Stimulated activated CD4-positive, alpha-beta T cell treated with anti-CD3 and anti-CD28 coated beads, Interleukin-4, amount 100 ng/mL, for 1 hour (primary cell): ENCODE measurements at regions not wholly inside any gene's neighbourhood (a gene's known extent, or its start where the extent isn't known, plus 50 kb on each side); places are given as distances from the start of the nearest gene placed in this dataset.

Experiments used
- DNase-seq: peaks from one replicate; pipeline ENCODE4 v3.0.0-alpha.2; 2020

DNA sequence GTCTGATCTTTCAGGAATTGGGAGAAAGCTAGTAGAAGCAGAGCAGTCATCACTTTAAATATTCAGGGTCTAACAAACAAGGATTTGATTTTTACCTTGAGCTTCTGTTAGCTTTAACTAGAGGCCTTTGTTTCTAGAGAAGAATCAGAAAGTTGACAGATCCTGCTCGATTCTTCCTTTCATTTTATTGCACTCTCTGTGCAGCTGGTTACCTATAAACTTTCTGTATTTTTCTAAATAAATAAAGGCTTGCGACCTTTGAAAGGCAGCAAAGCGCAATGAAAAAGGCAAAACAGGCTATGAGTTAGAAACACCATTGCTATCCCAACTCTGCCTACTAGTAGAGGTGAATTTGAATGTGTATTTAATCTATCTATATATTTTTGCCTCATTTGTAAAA lies 101.4 kb upstream of the NPY2R start:
- no peak for DNase-seq

DNA sequence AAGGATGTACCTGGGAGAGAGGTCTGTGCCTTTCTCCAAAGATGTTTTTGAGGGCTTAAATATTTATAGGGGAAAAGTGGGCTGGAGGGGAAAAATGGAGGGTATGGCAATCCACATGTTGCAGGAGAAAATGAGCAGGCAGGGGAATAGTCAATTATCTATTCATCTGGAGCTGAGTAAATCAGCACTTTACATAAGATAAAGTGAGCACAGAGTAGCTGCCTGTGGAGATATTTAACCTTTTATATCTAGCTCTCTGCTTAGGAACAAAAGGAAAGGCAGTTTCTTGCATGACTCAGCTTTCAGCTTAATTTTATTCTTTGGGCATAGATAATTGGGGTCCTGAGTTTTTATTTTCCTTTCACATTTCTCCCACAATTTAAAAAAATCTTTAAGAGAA lies 93.6 kb upstream of the NPY2R start:
- no peak for DNase-seq

DNA sequence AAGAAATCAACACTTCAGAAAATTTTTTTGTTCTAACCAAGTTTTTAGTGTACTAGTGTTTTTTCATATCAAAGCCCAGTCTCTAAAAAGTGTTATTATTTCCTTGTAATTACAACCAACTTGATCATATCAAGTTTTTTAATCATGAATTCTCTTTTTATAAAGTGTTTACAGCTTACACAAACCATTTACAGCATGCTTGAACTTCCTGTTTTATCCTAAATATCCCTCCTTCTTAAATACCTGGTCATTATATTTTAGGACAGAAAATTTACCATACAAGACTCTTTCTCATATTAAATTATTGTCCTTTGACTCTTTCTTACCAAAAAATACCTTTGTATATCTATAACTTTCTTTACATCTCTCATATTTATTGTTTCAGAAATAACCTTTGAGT lies 89.4 kb upstream of the NPY2R start:
- DNase-seq: no peak

DNA sequence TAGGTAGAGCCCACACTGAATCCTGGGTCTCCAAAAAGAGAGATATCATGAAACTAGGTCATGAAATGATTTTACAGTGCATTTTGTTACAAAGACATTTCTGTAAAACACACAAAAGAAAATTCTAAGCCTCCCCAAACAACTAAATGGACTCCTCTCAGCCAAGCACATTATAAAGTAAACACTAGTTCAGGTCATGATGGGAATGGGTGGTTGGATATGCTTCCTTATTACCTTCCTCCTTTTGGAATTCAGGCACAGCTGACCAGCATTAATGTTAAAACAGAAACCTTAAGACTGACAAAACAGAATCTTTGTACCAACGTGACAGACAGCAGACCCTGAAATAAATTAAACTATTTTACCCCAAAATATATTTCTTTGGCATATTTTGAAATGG lies 87.9 kb upstream of the NPY2R start:
- DNase-seq: no peak

DNA sequence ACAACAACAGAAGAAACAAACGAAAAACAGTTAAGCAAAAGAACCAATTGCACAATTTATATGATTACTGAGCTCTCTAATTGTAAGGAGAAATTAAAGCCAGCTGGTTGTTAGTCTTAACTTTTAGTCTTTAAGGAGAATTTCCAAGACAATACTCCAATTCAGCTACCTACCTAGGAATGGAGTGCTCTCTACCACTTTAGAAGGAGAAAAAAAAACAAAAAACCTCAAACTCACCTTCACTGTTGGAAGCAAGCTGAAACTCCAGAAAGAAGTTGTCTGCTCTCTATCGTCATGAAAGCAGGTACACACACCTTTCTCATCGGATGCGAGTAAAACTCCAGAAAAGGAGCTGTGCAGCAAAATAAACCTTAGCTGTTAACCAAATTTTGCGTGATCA lies 86.1 kb upstream of the NPY2R start:
- no peak for DNase-seq

DNA sequence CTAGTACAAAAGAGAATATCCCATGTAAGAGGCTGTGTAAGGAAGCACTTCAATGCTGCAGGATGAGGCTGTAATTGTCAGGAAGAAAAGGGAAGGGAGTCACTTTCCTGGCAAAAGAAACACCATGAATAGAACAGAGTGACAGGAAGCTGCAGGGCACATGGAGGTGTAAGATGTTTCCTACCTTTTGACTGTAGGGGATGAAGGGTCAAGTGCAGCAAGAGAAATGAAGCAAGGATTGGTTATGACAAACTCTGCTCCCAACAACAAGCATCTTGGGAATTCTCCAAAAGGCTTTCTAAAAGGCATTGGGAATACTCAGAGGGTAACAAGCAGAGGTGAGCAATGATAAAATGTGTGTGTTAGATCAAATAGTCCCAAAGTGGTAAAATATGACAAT lies 74.3 kb upstream of the NPY2R start:
- no peak for DNase-seq

DNA sequence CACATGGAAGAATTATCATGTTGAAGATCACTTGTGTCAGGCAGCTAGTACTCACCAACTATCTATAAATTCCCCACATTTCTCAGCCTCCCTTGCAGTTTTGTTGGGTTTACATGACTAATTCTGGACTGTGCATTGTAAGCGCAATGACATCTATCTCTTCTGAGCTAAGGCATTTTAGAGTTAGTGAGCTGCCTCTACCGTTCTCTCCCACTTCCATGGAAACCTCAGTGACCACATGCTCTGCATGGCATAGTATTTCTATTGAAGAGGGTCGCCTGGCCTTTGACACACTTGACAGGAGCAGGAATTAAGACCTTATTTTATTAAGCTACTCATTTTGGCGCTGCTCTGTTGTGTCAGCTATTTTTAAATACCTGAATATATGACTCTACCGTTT lies 67.5 kb upstream of the NPY2R start:
- DNase-seq: no peak

DNA sequence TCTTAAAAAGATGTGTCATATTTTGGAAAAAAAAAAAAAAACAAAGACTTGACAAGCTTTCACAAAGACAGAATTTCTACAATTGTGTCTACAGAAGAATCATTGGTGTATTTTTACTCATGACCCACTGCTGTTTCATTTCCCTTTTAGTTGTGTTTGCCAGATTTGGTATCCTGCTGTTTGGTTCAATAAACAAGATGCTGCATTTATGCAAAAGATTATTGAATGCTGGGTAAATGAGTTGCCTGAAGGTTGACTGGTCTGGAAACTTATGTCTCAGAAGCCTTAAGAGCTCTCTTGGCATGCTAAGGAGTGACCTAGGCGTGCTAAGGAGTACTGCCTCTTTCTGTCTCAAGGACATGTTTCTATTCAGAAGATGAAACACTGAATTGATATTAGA lies 64.9 kb upstream of the NPY2R start:
- DNase-seq: no peak
